ENCODE measurements at regions not wholly inside any gene's neighbourhood (a gene's known extent, or its start where the extent isn't known, plus 50 kb on each side); places are given as distances from the start of the nearest gene placed in this dataset.

GRCh38 chr22:49049691-49050090 is 778.0 kb downstream of the BRD1 start:
- intact Hi-C loops (cut with micrococcal nuclease; ENCODE audit: unreplicated experiment): no loop called here
- ChIA-PET CTCF (ENCODE audit: low intra/inter-chr PET ratio, low total read pairs) (interaction anchor here (1.3 kb wide), 1 partner anchor 255 kb away, joined by 4 read pairs; no protein-coding TSS in a partner anchor), POLR2A (no interaction called here)
- no peaks in the 10 kb centered on the region for H3K9me3 ChIP-seq (ENCODE audit: low read length)
- H3K36me3 ChIP-seq (replicated peaks in 1 of 2; ENCODE audit: control insufficient read depth in 1 of 2, insufficient read depth in 2 of 2, low read length in 2 of 2): no peaks in the 10 kb centered on the region
- no peak for ATAC-seq
- no peak overlapping the region for H3K27ac ChIP-seq (ENCODE audit: extremely low read length, insufficient read depth, low read length)
- no peak for TF ChIP-seq TBP (CRISPR knock-in tag; IDR thresholded peaks at IDR 0.05)
- no peak for TF ChIP-seq ZNF775 (CRISPR knock-in tag; IDR thresholded peaks at IDR 0.05; ENCODE audit: borderline replicate concordance)
- TF ChIP-seq ZNF784 (CRISPR knock-in tag; IDR thresholded peaks at IDR 0.05; ENCODE audit: borderline replicate concordance): no peak
- TF ChIP-seq NCOA5 (CRISPR knock-in tag; IDR thresholded peaks at IDR 0.05): no peak
- no peak for TF ChIP-seq ZNF747 (CRISPR knock-in tag; IDR thresholded peaks at IDR 0.05; ENCODE audit: borderline replicate concordance)
- no peak for TF ChIP-seq CSRNP2 (CRISPR knock-in tag; conservative IDR thresholded peaks at IDR 0.05; ENCODE audit: low read depth)
- TF ChIP-seq ZNF619 (CRISPR knock-in tag; IDR thresholded peaks at IDR 0.05): no peak
- TF ChIP-seq RXRB (CRISPR knock-in tag; IDR thresholded peaks at IDR 0.05; ENCODE audit: borderline replicate concordance): no peak
- no peak for TF ChIP-seq FOXC1 (CRISPR knock-in tag; IDR thresholded peaks at IDR 0.05; ENCODE audit: borderline replicate concordance)
- TF ChIP-seq ZBTB33 (CRISPR knock-in tag; IDR thresholded peaks at IDR 0.05): no peak
- no peak for TF ChIP-seq ZNF792 (CRISPR knock-in tag; IDR thresholded peaks at IDR 0.05)
- no peak for TF ChIP-seq HNF1B (CRISPR knock-in tag; IDR thresholded peaks at IDR 0.05)
- no peak for TF ChIP-seq ZNF672 (CRISPR knock-in tag; IDR thresholded peaks at IDR 0.05)
- no peak overlapping the region for H2AFZ ChIP-seq (ENCODE audit: low read length)
- BruUV-seq (replicated peaks): no TSS peak
- no peaks in the 10 kb centered on the region for H3K79me2 ChIP-seq (ENCODE audit: insufficient read depth, low read length)
- H4K20me1 ChIP-seq (ENCODE audit: insufficient read depth, low read length): no peaks in the 10 kb centered on the region
- no peaks in the 10 kb centered on the region for H3K4me1 ChIP-seq (ENCODE audit: insufficient read depth, low read length)
- H3K4me3 ChIP-seq (replicated peaks in 1 of 3; ENCODE audit: insufficient read depth in 1 of 3, low read depth in 2 of 3, low read length in 3 of 3): no peak overlapping the region
- DNase-seq (ENCODE audit: low spot score): no peak
- FAIRE-seq: no peak
- H3K9ac ChIP-seq (ENCODE audit: insufficient read depth, low read depth, low read length): no peak overlapping the region
- H3K4me2 ChIP-seq (ENCODE audit: low read depth, low read length): no peak overlapping the region
- in situ Hi-C loops (cut with HindIII; ENCODE audit: extremely low pct_ligation_motif_present, low pct_unique_long_range_greater_than_20kb): no loop called here
- peaks cover 4 to 62% of the 10 kb centered on the region in 2 experiments; a peak in 3 of 5 replicates for H3K27me3 ChIP-seq (ENCODE audit: control insufficient read depth in 1 of 2, insufficient read depth in 2 of 2, low read length in 2 of 2)
- WGBS (ENCODE audit: low lambda C conversion rate): 12% methylated on average over 3 of the region's 12 CpGs

Data from HepG2 (cell line).